Amygdala (tissue), 56 donors: ENCODE measurements at regions not wholly inside any gene's neighbourhood (a gene's known extent, or its start where the extent isn't known, plus 50 kb on each side); places are given as distances from the start of the nearest gene placed in this dataset.
"Not testable (repeated sequence)": the region's sequence is repeated elsewhere in the genome, so short reads cannot be mapped to it uniquely, and the experiment has no call there.

Experiments
- DNase-seq, 56 donors: peaks; one replicate each; lab custom pipeline; 2025; lab: John Stamatoyannopoulos, UW

DNA sequence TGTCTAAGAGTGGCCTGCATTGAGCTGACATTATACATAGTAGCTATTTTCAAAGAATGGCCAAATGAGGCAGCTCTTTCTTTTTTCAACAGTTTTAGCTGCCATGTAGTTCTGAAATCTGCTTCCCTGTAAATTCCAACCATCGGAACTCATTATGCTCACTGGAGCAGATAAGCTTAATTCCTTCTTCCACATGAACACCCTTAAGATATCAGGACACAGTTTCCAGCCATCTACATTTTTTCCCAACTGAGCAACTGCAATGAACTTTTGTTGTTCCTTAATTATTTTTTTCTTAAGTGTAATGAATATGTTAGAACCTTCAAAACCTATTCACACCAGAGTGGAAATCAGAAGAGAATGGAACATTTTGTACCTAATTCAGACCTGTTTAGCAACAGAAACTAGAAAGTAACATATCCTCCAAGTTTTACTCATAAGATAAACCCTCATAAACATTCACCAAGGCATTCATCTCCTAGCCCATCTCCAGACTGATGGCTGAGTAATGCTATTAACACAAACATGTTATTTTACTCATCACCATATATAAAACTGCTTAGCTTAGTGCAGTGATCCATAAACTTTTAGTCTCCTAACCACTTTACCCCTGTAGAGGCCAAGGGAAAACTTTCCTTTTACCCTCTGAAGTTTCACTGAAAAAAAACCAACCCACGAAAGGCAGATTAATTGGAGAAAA, 296.1 kb upstream of the SYT1 start:
- DNase-seq = no peak

DNA sequence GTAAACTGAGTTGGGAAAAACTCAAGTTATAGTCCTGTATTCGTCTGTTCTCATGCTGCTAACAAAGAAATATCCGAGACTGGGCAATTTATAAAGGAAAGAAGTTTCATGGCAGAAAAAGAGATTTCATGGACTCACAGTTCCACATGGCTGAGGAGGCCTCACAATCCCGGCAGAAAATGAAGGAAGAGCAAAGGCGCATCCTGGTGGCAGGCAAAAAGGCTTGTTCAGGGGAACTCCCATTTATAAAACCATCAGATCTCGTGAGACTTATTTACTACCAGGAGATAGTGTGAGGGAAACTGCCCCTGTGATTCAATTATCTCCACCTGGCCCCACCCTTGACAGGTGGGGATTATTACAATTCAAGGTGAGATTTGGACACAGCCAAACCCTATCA, 292.6 kb upstream of the SYT1 start:
- DNase-seq = no peak

DNA sequence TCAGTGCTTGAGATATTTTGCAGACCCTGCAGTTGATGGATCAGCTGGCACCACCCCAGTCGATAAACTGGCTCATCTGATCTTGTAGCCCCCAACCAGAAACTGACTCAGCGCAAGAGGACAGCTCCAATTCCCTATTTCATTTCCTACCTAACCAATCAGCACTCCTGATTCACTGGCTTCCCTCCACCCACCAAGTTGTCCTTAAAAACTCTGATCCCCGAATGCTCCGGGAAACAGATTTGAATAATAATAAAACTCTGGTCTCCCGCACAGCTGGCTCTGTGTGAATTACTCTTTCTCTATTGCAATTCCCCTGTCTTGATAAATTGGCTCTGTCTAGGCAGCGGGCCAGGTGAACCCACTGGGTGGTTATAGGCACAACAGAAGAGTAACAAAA, 289.4 kb upstream of the SYT1 start:
- not testable (repeated sequence) for DNase-seq

GRCh38 chr12:78579846-78580245, 284.7 kb upstream of the SYT1 start:
- DNase-seq = no peak

- no peak for DNase-seq
Observed at GRCh38 chr12:78580296-78580695, 284.3 kb upstream of the SYT1 start.

- DNase-seq = no peak
Observed at GRCh38 chr12:78584695-78585094, 279.9 kb upstream of the SYT1 start.

DNA sequence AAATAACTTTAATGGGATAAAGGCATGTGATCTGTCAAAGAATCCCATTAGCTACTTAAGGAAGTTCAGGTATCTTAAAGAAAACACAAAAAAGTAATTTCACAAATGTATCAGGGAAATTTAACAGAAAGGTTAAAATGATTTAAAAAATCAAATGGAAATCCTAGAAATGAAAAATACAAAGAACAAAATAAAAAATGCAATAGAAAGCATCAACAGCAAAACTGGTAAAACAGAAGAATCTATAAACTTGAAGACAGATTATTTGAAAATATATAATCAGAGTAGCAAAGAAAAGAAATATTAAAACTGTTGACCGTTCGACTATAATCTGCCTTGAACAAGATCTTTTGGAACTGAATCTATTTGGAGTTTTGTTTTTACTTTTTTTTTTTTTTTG, 279.4 kb upstream of the SYT1 start:
- DNase-seq = no peak

DNA sequence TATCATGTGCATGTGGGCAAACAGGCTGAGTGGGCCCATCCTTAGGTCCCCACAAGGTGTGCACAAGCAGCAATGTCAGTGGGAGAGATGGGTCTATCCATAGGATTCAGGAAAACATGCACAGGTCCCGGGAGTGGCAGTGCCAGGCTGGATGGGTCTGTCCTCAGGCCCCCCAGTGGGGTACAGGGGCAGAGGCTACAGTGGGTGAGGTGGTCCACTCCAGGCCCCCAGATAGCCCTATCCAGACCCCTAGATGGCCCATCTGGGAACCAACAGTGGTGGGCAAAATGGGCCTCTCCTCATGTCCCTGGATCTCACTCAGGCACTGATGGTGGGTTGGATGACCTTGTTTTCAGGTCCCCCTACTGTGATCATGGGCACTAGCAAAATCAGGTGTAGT, 277.8 kb upstream of the SYT1 start:
- no peak for DNase-seq

DNA sequence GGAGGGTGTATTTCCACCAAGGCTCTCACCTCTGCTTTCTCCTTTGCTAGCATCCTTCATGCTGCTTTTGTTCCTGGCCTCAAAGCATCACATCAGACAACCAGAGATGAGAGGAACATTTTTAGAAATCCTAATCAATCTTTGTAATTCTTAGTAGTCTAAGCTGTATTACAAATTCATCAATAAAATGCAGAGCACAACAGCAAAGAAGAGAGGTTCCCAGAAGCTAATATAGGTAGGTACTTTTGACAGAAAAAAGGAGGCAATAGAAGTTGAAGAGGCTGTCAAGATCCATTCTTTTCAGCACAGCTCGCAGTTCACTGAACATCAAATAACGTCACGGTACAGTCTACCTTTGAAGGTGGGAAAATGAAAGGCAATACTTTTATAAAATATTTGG, 265.2 kb upstream of the SYT1 start:
- DNase-seq = no peak

DNA sequence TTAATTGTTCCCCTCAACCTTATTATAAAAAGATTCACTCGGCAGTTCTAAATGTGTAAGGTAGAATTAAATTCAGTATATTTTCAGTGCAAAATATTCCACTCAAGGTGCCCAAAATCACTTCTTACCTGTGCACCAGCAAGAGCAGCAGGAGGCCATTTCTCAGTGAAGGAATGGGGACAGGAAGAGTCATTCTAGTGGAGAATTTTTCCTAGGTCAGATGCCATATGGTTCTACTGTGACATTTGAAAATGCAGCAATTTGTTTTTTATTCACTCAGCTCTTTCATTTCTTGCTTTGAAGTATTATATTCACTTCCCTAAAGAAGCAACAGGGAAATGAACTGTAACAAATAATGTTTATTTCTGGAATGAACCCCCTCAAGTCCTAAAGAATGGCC, 264.0 kb upstream of the SYT1 start:
- DNase-seq = no peak

GRCh38 chr12:78611504-78611903, 253.1 kb upstream of the SYT1 start:
- DNase-seq = no peak

DNA sequence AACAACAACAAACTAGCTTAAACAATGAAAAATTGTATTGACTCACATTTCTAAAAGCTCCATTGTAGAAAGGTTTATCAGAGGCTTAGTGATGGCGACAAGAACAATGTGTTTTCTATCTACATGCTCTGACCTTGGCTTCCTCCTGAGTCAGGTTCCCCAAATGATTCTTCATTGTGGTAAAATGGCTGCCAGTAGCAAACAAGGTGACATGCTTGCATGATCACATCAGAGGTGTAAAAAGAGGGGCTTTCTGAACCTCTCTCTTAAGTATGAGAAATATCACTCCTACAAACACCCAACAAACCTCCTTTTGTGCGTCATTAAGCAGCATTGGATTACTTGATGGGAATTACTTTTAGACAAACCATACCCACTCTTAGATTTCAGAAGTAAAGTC, 252.4 kb upstream of the SYT1 start:
- DNase-seq = no peak

DNA sequence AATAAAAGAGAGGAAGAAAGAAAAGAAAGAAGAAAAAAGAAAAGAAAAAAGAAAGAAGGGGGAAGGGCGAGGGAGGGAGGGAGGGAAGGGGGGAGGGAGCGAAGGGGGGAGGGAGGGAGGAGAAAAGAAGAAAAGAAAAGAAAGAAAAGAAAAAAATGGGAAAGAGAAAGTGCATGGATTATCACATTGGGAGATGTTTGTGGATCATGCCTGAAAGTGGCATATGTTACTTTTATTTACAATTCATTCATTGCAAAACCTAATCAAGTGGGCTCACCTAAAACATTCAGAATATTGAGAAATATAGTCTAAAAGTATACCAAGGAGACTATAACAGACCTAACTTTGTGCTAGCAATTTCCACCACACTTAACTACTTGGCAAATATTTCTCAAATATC, 246.9 kb upstream of the SYT1 start:
- no peak for DNase-seq

- DNase-seq = no peak
Observed at GRCh38 chr12:78622529-78623195, 241.9 kb upstream of the SYT1 start.

DNA sequence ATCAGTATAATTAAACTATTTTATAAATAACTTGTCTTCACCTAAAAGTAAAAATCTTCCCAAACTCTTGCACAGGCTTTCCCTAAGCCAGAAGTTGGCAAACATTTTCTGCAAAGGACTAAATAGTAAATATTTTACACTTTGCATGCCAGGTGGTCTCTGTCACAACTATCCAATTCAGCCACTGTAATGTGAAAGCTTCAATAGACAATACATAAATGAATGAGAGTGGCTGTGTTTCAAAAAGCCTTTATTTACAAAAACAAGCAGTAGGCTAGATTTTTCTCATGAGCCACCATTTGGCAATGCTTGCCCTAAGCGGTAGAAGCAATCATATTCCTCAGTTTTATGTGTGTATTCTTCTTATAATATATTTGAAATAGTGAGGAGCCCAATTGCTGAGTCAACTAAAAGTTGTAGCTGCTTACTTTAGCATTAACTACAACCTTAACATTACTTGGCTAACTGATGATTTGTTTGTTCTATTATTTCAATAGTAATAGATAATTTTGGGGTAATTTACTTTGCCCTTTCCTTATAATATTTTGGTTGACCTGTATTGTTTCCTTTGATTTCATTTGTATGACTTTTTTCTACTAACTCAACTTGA, 236.0 kb upstream of the SYT1 start:
- DNase-seq = no peak

- no peak for DNase-seq
Observed at GRCh38 chr12:78636231-78636855, 228.2 kb upstream of the SYT1 start.

DNA sequence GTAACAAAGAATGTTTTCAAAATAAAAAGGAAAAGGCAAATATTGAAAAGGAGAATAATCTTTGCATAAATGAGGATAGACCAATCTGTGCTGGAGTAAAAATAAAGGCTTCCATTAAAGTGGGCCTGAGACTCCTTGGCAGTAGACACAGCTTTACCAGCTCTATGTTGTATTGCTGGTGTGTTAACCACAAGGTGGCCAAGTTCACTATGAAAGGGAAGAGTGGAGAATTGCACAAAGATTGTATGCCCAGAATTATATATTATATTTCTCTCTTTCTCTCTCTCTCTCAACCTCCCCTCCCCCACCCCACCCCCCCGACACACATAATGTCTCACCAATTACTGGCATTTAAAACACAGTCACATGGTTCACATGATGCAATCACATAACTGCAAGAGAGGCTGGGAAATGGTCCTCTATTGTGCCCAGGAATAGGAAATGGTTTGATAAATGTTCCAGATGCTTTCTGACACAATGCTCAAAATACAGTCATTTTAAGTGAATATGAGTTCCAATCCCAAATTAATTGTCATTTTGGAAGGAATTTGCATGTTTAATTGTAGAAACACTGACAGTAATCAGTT, 222.6 kb upstream of the SYT1 start:
- DNase-seq = no peak

DNA sequence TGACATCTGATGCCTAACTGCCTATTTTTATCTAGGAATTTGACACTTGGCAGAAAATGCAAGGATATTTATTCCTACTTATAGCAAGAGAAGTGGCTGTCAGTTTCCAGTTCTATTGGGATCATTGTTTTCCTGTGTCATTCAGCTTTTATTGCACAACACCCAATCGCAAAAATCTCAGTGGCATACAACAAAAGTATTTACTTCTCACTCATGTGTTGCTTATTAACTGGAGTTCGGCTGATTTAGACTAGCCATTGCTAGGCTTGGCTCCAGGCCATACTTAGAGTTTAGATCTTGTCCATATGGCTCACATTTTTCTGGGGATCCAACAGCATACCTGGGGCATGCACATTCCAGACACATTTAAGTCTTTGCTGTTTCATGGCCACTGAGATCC, 218.6 kb upstream of the SYT1 start:
- DNase-seq = no peak

- DNase-seq = no peak
Observed at GRCh38 chr12:78651755-78652154, 212.8 kb upstream of the SYT1 start.

- no peak for DNase-seq
Observed at GRCh38 chr12:78666584-78666983, 198.0 kb upstream of the SYT1 start.

DNA sequence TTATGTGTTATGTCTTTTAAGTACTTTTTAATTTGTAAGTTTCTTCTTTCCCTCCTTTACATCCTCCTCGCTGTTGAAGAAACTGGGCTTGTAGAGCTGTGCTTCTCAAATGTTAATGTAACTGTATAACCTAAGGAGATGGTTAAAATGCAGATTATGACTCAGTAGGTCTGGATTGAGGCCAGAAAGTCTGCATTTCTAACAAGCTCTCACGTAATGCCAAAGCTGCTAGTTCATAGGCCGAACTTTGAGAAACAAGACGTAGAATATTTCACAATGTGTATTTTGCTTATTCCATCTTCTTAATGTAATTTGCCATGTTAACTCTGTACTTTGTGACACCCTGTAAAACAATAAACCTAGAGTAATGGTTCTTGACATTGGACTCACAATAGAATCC, 193.3 kb upstream of the SYT1 start:
- no peak for DNase-seq
